Activated CD8-positive, alpha-beta memory T cell treated with anti-CD3 and anti-CD28 coated beads, Interleukin-2, amount 50 U/mL, for 24 hours (primary cell): ENCODE measurements at regions not wholly inside any gene's neighbourhood (a gene's known extent, or its start where the extent isn't known, plus 50 kb on each side); places are given as distances from the start of the nearest gene placed in this dataset.

Source experiments
- DNase-seq: peaks from one replicate; pipeline ENCODE4 v3.0.0-alpha.2; 2020; ENCODE audit errors: extremely low read depth

DNA sequence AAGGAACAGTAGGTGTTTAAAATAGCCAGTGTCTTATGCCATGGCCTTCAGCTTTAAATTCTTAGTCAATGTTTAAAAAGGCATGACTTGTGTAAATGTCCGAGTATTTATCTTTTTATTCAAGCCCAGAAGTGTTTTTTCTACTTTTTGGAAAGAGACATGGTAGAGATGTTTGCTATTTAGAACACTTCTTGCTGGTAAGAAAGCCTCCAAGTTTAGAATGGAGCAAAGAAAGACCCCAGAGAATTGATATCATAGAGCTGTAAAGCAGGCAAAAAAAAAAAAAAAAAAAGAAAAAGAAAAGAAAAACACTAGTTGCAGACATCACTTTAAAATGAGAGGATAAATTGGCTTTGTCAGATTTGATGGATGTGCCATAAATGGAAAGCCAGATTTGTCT is 375.1 kb downstream of the TMEM167A start:
- DNase-seq, result no peak

DNA sequence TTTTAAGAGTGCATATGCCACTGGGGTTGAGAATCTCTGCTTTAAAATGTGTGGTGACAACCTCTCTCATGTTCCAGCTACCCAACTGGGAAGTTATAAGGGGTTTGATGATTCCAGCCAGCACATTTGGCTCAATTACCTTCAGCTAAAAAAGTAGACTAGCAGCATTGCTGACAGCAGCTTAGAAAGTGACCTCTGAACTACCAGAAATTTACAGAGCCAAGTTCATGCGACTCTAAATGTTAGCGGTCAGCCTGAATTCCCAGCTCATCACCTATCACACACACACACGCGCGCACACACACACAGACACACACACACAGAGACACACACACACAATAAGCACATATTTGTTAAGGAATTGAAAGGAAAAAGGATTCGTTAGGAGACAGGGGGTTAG is 377.5 kb downstream of the TMEM167A start:
- no peak for DNase-seq

DNA sequence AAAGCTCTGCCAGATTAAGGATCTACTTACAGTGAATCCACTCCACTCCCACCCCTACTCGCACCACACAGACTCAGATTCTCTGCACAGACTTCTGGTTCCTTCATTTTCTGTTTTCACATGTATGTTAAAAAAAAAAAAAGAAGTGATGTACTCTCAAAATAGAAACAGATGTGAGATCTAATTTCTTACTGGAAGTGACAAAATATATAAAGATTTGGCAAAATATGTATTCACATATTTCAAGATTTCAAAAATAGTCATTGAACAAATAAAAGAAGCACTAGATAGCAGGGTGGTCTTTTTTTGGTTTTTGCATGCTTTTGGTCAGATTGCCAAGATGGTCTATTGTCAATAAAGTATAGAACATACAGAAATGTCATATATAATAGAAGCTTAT is 379.2 kb downstream of the TMEM167A start:
- DNase-seq, result no peak

DNA sequence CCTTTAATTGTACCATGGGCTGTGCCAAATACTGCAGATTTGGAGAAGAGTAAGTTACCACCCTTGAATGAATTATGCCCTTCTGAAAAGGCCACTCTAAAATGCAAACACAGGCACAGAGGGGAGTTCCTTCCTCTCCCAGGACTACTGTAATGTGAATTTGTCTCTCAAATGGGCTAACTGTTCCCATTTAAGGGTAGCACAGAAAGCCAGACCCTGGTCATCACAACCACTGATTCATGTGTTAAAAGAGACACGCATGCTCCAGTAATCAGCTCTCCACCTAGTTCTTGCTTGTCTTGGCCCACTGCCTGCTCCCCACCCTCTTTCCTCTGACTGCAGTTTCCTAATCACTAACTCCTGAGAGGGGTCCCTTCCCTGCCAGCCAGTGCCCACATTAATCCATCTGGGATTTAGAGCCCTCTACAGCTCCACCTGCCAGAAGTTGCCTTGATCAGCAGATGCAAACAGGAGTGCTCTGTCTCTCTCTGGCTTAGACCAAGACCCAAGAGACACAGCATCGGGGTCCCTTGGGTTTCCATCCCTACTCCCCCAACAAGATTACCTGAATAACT is 382.4 kb downstream of the TMEM167A start:
- DNase-seq, result no peak

DNA sequence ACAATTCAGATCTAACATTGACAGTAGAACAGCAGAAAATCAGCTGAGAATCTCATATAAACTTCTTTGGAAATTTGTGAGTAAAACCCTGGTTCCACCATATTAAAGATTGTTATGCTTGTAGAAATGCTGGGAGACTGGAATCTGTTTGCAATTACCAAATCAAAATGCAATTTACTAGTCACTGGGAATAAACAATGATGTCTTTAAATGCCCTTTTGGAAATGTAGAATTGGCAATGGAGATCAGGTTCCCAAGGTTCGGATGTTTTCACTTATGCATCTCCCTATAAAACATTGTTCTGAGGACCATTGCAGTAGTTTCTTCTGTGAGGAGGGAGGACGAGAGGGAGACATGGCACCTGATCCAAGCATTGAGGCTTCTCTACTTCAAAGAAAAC is 384.4 kb downstream of the TMEM167A start:
- no peak for DNase-seq

DNA sequence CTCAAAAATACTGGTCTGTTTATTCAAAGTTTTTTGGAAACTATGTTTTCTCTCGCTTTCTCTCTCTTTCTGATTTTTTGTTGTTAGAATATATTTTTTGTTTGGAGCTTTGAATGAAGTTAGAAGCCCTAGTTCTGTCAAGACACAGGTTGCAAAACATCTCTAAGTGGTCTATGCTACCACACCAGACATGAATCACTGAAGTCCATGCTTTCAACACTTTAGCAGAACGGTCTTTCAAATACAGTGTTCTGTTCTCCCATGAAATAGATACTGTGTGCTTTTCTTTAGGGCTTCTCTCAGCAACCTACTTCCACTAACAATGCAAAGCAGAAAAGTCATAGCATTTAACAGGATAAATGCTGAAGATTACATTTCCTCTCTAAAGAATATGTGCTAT is 392.5 kb downstream of the TMEM167A start:
- DNase-seq, result no peak

DNA sequence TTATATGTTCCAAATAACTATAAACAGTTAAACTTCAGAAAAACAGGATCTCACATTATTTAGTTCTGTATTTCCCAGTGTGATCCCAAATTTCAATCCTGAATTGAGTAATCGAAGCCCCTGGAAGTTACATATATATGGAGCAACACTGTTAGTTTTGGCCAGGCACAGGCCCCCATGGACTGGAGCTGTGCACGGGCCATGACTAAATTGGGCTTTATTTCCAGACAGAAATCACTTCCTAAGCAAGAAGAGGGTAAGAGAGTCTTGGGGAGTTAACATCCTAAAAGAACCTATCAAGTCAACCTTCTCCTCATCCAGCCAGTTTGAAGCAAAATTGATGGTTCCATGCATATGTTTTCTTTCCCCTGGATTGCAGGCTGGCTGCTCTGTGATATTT is 393.0 kb downstream of the TMEM167A start:
- no peak for DNase-seq

DNA sequence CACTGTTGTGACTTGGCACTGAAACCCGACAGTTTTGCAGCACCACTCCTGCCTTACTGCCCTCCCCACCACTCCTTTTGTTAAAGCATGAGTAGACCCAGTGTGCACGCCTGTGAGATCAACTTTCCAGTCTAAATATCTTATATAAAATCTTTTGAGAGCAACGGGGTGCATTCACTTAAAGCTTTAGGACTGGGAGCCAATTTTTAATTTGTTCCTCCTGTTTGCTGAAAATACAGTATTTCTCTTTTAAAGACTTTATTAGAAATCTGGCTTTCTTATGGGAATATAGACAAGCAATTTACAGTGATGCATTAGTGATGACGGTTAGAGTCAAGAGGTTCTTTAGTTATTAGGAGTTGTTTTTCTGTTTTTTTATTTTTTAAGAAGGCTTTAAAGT is 397.5 kb downstream of the TMEM167A start:
- DNase-seq, result no peak

DNA sequence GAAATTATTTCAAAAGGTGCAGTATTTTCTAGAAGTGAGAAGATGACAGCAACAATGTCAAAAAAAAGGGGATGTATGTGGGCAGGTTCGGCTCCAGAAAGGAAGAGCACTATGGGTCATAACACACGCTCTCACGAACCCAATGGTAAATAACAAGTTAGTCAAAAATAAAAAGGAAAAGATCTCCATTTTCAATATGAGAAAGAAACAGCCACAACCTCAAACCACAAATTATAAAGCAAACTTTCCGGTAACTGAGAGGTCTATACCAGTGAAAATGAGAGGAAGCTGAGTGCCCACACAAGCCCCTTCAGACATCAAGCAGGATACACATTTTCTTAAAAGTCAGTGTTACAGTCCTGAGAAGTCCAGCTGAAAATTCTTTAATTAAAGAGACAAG is 398.5 kb upstream of the RPS23 start:
- no peak for DNase-seq

DNA sequence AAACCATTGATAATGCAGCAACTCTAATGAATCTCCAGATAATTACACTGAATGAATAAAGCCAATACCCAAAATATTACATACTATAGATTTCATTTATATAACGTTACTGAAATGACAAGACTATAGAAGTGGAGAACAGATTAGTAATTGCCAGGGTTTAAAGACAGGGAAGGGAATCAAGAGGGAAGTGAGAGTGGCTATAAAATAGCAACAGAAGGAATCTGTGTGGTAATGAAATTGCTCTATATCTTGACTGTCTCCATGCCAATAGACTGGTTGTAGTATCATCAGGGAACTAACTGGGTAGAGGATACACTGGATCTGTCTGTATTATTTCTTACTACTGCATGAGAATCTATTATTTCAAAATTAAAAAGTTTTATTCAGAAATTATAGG is 396.5 kb upstream of the RPS23 start:
- DNase-seq, result no peak

DNA sequence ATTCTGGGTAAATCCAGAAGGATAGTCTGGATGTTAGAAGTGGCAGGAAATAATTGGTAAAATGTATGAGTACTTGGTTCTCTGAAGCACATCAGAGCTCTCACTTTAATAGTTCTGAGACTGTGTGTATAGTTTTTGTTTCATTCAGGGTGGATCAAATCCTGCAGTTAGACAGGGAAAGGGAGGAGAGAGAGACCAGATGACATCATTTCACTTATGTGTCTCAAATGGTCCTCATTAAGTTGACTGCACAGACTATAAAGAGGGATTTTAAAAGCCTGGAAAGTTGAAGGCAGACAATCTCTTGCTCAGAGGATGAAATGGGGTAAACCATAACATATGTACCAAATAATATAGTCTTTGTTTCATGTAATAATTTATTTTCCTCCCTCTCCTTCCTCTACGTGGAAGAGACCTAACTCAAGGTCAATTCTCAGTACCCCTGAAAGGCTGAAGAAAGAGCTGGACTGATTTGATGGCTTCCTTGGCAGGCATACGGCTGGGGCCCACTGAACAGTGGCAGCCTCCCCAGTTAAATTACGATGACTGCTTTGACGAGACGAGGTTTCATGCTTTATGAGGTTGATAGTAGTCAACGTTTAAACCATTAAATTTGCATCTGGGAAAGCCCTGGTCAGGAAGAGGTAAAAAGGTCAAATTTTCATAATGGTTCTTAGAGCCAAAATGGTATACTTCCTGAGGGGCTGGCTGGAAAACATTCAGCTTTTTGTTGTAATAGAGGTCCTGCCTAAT is 395.1 kb upstream of the RPS23 start:
- no peak for DNase-seq

DNA sequence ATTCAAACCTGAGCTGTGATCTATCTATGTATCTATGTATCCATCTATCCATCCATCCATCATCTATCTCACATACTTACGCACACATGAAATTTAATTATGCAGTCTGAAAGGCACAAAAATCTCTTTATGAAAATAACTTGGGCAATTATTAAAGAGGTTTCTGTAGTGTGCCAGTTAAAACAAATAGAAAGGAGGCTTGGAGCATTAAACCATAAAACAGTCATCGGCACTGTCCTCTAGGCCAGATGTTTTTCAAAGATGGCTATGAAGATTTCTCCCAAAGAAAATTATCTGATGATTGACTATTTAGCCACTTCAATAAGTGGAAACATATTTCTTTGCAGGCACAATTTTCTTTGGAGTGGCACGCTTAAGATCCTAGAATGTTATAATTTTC is 392.5 kb upstream of the RPS23 start:
- no peak for DNase-seq

DNA sequence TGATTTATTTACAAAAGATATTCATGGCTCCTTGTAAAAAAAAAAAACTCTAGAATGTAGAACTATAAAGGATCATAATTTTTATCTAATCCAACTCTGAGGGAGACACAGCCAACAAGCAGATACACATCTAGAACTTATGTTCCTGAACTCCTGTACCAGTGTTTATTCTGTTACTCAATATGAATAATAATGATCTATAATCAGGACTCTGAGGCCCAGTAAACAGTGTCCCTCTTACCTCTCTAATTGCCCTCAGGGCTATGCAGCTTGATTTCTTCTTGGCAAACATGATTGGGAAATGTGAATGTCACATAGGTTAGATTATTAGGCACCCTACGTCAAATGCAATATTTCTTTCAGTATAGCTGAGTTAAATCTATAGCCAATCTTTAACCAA is 391.6 kb upstream of the RPS23 start:
- no peak for DNase-seq

DNA sequence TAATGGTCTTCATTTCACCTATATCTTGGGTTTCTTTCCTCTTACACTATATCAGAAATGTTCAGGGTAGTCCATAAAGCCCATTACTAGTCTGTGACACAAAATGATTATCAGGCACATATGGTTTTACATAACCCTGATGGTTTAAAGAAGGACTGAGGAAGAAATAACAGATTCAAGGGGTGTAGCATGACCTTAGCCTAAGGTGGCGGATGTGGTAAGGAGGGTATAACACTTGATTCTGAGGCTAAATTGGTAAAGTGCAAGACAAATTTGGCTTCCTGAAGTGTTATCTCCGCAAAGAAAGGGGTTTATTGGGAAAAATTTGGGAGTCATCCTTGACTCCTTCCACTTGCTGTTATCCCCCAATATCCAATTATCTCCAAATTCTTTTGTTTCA is 388.2 kb upstream of the RPS23 start:
- no peak for DNase-seq

DNA sequence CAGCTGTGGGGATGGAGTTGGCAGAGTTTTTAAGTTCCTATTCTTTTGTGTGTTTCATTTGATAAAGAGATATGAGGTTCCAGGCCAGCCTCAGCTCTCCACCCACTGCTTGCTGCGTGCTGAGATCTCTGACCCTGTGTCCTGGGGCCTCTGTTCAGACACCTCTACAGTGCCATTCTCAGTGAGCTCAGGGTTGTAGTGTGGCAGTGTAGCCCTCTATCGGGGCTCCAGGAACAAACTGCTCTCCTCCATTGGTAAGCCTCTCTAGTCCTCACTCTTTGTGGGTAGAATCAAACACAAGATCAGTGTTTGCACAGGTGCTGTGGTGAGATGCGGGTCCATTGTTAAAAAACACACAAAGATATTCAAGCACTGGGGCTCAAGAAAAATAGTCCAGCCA is 386.6 kb upstream of the RPS23 start:
- DNase-seq, result no peak

DNA sequence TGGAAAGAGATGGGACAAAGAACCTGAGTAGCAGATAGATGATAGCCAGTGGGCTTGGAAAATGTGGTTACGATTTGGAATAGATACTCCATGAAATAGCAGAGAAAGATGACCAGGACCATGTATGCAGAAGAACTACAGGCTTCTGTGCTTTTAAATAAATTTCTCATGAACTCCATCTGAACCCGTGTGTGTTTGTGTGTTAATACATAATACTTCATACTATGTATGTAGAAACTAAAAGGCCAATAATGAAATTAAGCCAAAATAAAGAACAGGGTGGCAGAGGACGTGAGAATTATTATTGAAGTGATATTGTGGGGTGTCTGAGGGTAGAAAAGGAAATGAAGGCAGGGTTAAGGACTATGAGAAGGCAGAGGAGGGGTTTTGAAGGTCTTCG is 385.1 kb upstream of the RPS23 start:
- DNase-seq, result no peak

DNA sequence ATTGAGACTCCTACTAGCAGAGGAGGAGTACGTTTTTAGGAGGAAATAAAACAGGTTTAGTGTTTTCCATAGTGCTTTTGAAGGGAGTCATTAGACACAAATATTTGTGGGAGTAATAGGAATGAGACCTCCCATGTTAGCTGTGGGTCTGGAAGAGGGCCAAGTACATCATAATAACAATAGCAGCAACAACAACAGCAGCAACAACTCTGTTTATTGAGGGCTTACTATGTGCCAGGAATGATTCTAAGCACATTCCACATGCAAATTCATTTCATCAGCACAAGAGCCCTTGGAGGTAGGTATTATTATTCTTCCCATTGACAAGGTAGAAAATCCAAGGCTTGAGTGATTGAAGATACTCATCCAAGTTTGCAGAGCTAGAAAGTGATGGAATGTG is 384.2 kb upstream of the RPS23 start:
- no peak for DNase-seq

DNA sequence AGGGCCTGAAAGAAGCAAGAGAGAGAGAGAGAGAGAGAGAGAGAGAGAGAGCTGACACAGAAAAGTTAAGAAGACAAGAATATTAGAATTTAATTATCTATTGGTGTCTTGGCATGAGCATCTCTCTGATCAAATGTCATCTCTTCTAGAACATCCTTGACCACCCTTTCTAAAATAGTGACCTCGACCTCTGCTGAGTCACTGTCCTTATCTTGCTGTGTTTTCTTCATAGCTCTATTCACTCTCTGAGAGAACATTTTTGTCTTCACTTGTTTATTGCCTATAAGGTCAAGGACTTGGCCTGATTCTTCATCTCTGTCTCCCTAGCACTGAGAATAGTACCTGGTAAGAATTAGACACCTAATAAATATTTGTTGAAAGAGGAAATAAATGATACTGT is 383.8 kb upstream of the RPS23 start:
- DNase-seq, result no peak

DNA sequence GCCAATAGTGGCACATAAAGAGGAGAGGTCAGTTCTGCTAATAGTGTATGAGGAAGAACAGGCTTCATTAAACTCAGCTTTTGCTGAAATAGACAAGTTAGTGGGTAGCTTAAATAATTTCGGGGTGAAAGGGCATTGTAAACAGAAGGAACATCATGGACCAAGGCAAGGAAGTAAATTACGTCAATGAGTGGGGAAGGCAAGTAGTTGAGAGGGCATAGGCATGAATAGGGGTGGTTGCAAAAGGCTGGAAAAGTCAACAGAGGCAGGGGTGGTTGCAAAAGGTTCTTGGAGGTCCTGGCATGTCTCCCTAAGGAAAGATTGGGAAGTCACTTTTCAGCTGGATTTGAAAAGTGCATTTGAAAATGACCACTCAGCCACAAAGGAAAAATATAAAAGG is 383.3 kb upstream of the RPS23 start:
- no peak for DNase-seq

DNA sequence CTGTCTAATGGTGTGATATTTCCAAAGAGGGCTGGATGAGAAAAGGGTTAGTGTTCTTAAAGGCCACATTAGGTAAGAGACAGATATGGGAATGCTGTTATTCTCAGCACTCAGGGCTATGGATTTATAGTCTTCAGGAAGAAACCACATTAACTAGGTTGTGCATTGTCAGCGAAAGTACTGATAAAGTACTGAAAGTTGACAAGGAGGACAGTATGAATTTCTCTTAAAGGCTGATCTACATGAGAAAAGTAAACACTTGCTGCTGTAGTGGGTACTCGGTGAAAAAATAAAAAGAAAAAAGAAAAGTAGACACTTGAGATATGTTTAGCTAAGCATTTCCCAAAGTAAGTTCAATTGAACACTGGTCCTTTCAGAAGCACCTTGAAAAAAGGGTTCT is 381.0 kb upstream of the RPS23 start:
- DNase-seq, result no peak

DNA sequence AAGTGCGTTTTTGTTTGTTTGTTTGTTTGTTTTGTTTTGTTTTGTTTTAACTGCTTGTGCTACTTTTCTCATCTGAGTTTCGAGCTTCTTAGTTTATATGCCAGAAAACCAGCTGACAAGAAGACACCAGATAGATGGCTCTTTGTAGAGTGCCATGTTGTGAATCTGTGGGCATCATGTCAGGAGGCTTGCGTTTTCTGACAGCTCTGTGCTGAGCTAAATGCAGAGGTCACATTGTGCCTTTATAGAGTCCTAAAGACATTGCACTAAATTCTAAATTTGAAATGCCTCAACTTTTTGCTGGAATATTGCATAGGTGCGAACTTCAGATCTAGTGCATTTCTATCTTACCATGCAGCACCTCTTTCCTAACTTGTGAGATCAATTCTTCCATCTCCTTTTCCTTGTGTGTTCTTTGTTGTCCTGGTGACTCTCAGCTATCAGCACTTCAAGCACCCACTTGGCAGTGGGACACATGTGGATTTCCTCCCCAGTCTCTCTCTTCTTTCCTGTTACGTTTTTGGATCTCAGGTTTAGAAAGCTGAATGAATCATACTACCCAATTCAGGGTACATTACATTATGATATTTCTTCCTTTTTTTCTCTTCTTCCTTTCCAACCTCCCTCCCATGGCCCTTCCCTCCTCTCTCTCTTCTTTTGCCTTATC is 379.0 kb upstream of the RPS23 start:
- no peak for DNase-seq

DNA sequence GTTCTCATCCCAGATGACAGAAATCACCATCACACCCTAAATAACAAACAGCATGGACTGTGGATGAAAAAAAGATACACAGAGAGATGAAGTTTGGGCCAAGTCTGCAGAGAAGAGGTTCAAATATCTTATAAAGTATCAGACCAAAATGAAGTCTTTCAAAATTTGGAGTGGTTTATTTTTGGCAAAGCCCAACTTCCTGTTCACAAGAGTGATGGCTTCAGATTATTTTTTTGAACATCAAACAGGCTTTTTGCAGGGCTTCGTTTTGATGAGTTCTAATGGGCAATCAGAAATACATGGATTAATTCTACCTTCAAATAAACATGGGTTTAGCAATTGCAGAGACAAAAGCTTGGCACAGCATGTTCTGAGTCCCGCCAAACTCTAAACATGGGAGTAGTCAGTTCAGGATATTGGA is 378.2 kb upstream of the RPS23 start:
- no peak for DNase-seq

DNA sequence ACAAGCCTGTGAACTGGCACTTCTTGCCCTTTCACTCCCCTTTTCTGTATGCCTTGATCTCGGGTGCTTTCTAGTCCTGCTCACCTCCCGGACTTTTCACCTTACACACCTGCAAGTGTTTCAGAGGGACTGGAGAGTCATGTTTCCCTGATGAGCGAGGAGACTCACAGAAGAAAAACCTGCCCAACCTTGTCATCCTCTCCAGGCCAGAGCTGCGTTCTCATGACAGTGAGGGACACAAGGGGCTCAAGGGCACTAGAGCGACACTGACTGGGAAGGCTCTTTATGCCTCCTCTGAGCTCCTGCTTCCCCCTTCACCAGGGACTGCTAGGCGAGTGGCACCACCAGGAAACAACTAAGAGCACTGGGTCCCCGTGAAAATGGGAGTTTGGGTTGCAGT is 376.9 kb upstream of the RPS23 start:
- no peak for DNase-seq

DNA sequence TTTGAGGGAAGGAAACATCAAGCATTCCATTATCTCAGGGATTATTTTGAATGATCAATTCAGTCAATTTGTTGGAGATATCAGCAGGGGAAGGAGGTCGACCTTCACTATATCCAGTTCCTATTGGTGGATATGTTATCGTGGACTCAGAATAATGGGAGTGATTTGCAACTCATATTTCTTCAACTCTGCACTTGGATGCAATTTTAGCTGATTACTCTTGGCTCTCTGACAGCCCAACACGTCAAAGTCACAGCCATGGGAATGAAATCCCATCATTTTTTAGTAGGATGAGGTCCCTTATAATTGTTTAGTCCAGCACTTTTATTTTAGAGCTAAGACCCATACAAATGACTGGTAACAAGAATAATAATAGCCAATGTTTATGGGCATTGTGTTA is 371.8 kb upstream of the RPS23 start:
- DNase-seq, result no peak
